ENCODE measurements at regions not wholly inside any gene's neighbourhood (a gene's known extent, or its start where the extent isn't known, plus 50 kb on each side); places are given as distances from the start of the nearest gene placed in this dataset.

DNA sequence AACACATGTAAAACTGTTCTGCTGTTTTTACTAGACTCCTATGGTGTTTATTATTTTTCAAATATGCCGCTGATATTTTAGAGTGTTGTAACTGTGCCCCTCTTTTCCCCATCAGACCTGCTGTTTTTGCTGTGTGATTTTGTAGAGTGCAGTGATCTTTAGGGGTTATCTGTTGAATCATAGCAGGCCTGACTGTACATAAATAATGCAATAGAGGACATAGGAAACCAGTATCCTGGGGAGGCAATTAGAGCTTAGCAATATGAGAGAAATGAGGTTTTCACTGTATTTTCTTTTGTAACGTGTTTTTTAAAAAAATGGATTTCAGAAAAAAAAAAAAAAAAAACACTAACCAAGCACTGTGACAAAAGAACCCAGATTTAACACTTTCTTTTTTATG, 662.2 kb downstream of the TOX3 start:
- TF ChIP-seq, protein P1, sequence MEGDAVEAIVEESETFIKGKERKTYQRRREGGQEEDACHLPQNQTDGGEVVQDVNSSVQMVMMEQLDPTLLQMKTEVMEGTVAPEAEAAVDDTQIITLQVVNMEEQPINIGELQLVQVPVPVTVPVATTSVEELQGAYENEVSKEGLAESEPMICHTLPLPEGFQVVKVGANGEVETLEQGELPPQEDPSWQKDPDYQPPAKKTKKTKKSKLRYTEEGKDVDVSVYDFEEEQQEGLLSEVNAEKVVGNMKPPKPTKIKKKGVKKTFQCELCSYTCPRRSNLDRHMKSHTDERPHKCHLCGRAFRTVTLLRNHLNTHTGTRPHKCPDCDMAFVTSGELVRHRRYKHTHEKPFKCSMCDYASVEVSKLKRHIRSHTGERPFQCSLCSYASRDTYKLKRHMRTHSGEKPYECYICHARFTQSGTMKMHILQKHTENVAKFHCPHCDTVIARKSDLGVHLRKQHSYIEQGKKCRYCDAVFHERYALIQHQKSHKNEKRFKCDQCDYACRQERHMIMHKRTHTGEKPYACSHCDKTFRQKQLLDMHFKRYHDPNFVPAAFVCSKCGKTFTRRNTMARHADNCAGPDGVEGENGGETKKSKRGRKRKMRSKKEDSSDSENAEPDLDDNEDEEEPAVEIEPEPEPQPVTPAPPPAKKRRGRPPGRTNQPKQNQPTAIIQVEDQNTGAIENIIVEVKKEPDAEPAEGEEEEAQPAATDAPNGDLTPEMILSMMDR (IDR thresholded peaks at IDR 0.05), result no peak
- no peak for TF ChIP-seq ZFX (IDR thresholded peaks at IDR 0.05; ENCODE audit: borderline replicate concordance)

GRCh38 chr16:51881731-51882130, 665.2 kb downstream of the TOX3 start:
- H3K27ac ChIP-seq, result no peak overlapping the region
- TF ChIP-seq, protein P1 (IDR thresholded peaks at IDR 0.05), result no peak
- no peak for TF ChIP-seq ZFX (IDR thresholded peaks at IDR 0.05; ENCODE audit: borderline replicate concordance)

More for the DNA sequence above, 662.2 kb downstream of the TOX3 start:
- H3K27ac ChIP-seq, result no peak overlapping the region

DNA sequence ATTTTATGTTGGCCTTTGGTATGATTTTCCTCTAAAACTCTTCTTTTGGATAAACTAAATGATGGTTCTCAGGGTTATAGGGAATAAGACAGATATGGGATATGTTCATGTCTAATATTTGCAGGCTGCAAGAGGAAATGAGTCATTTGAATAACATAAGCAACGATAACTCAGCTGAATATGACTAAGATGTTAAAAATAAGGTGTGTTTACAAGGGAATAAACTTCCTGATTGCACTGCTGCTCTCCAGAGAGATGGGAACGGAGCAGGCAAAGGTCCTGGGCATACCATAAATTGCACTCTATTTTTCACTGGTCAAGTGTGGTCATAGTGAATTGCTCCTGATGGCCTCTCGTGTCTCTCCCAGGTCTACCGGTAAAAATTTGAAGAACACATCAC, 666.2 kb downstream of the TOX3 start:
- H3K27ac ChIP-seq, result no peak overlapping the region
- no peak for TF ChIP-seq ZFX (IDR thresholded peaks at IDR 0.05; ENCODE audit: borderline replicate concordance)
- TF ChIP-seq, protein P1 (IDR thresholded peaks at IDR 0.05), result no peak

- TF ChIP-seq ZFX (IDR thresholded peaks at IDR 0.05; ENCODE audit: borderline replicate concordance), result no peak
- TF ChIP-seq, protein P1 (IDR thresholded peaks at IDR 0.05), result no peak
- H3K27ac ChIP-seq, result no peak overlapping the region
These were observed 669.3 kb downstream of the TOX3 start for GRCh38 chr16:51877686-51878085.

GRCh38 chr16:51876934-51877333, 670.0 kb downstream of the TOX3 start:
- no peak overlapping the region for H3K27ac ChIP-seq
- TF ChIP-seq ZFX (IDR thresholded peaks at IDR 0.05; ENCODE audit: borderline replicate concordance), result no peak
- TF ChIP-seq, protein P1 (IDR thresholded peaks at IDR 0.05), result no peak

- no peak overlapping the region for H3K27ac ChIP-seq
- TF ChIP-seq, protein P1 (IDR thresholded peaks at IDR 0.05), result no peak
- no peak for TF ChIP-seq ZFX (IDR thresholded peaks at IDR 0.05; ENCODE audit: borderline replicate concordance)
These were observed 670.4 kb downstream of the TOX3 start for GRCh38 chr16:51876601-51876875.

DNA sequence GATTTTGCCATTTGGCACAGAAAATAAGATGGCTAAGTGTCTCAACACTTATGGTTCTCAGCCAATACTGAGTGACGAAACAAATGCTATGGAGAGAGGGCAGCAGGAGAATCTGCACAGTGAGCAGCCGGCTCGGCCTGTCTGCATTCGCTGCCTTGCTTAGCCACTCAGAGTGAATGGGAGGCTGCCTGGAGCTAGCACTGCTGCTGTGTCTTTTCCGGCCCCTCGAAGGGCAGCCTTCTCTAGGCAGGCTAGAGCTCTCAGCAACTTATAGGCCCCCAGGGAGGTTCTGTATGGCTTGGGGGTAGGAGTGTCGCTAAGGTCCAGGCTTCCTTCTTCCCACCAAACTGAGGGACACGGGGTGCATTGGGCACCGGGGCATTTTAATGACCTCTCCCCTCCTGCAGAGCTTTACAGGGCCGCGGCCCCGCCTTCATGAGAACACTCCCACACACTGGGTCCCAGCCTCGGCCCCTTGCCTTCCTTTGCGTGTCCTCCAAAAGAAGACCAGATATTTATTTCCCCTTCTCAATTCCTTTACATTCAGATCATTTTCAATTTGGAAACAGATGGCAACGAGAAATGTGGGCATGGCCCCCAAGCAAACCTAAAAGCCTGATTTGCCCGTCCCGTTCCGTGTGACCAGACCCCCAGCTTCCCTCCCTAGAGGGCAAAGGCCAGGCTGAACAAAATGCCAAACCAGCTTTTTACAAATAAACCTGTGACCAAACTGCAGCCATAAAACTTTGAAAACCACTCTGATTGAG, 670.9 kb downstream of the TOX3 start:
- TF ChIP-seq, protein P1 (IDR thresholded peaks at IDR 0.05), result no peak
- TF ChIP-seq ZFX (IDR thresholded peaks at IDR 0.05; ENCODE audit: borderline replicate concordance), result no peak
- no peak overlapping the region for H3K27ac ChIP-seq
